Calu3 (cell line): ENCODE measurements at regions not wholly inside any gene's neighbourhood (a gene's known extent, or its start where the extent isn't known, plus 50 kb on each side); places are given as distances from the start of the nearest gene placed in this dataset.

Experiments
- BruUV-seq: library from RNA; stranded (reverse); fragments of 400-500 nt; replicated peaks from 2 replicates; lab custom pipeline; 2021; lab: Mats Ljungman, UMichigan
- CTCF ChIA-PET: fragments of 300-600 bp; sonication (Branson Sonifier 250); formaldehyde crosslinking; loops from one replicate; lab custom pipeline; 2022; ENCODE audit warnings: antibody characterized with exemption; lab: Charles Lee
- DNase-seq: peaks from one replicate; pipeline ENCODE4 v3.0.0; 2022
- H3K27ac Mint-ChIP-seq: one replicate; pipeline ENCODE4 v1.8.0; 2022; ENCODE audit warnings: mixed read lengths; ENCODE audit not compliant: unreplicated experiment
- H3K27me3 Mint-ChIP-seq: one replicate; pipeline ENCODE4 v1.8.0; 2022; ENCODE audit warnings: mixed read lengths; ENCODE audit not compliant: unreplicated experiment
- H3K36me3 Mint-ChIP-seq: one replicate; pipeline ENCODE4 v1.8.0; 2022; ENCODE audit warnings: mild to moderate bottlenecking, moderate library complexity, mixed read lengths; ENCODE audit not compliant: insufficient read depth, unreplicated experiment
- H3K4me1 Mint-ChIP-seq: one replicate; pipeline ENCODE4 v1.8.0; 2022; ENCODE audit warnings: mild to moderate bottlenecking, low read depth, mixed read lengths; ENCODE audit not compliant: unreplicated experiment
- H3K4me3 Mint-ChIP-seq: one replicate; pipeline ENCODE4 v1.8.0; 2022; ENCODE audit warnings: mild to moderate bottlenecking, low read depth, moderate library complexity, mixed read lengths; ENCODE audit not compliant: unreplicated experiment
- H3K9me3 Mint-ChIP-seq: one replicate; pipeline ENCODE4 v1.8.0; 2022; ENCODE audit warnings: low read depth, mixed read lengths; ENCODE audit not compliant: unreplicated experiment
- CTCF ChIP-seq: fragments of 200-600 bp; IDR thresholded peaks from one replicate; pipeline ENCODE4 v1.8.0; 2022; ENCODE audit warnings: antibody characterized with exemption; ENCODE audit not compliant: unreplicated experiment
- intact Hi-C: fragments of 100-400 bp; cut with micrococcal nuclease; formaldehyde crosslinking; loops from one replicate; pipeline ENCODE4 v1.10.0; 2022; ENCODE audit not compliant: unreplicated experiment

DNA sequence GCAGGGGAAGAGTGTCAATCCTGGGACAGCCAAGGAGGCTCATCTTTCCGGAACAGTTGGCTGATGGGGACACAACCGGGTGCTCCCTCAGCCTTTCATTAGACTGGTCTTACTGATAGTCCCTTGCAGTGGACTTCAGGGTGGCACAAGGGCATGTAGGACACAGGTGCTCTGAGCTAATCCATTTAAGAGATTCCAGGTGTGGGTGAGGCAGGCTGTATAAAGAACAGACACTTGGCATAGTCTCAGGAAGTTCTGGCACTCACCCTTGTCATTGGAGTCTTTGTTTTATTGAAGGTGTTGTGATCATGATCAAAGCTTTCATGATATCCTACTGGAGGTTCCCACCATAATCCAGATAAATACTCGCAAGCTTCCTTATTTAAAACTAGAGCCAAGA lies 341.6 kb downstream of the EMP1 start:
- intact Hi-C loops = loop anchor here (10.0 kb wide), 1 partner anchor 127 kb away; no protein-coding TSS in a partner anchor
- H3K36me3 Mint-ChIP-seq = no peaks in the 10 kb centered on the region
- no TSS peak for BruUV-seq
- CTCF ChIA-PET = no interaction called here
- H3K4me3 Mint-ChIP-seq = no peak overlapping the region
- H3K4me1 Mint-ChIP-seq = peaks cover 8% of the 10 kb centered on the region
- no peak overlapping the region for H3K27ac Mint-ChIP-seq
- DNase-seq = no peak
- no peaks in the 10 kb centered on the region for H3K27me3 Mint-ChIP-seq
- H3K9me3 Mint-ChIP-seq = no peaks in the 10 kb centered on the region
- no peak for TF ChIP-seq CTCF

GRCh38 chr12:13537623-13538022 lies 341.1 kb downstream of the EMP1 start:
- no peaks in the 10 kb centered on the region for H3K9me3 Mint-ChIP-seq
- H3K36me3 Mint-ChIP-seq = no peaks in the 10 kb centered on the region
- no peak overlapping the region for H3K4me3 Mint-ChIP-seq
- DNase-seq = no peak
- no TSS peak for BruUV-seq
- CTCF ChIA-PET = interaction anchor here (0.7 kb wide), 1 partner anchor 214 kb away, joined by 3 read pairs; no protein-coding TSS in a partner anchor
- intact Hi-C loops = loop anchor here (10.0 kb wide), 1 partner anchor 127 kb away; no protein-coding TSS in a partner anchor
- no peaks in the 10 kb centered on the region for H3K27me3 Mint-ChIP-seq
- no peak overlapping the region for H3K27ac Mint-ChIP-seq
- H3K4me1 Mint-ChIP-seq = peaks cover 8% of the 10 kb centered on the region
- no peak for TF ChIP-seq CTCF

DNA sequence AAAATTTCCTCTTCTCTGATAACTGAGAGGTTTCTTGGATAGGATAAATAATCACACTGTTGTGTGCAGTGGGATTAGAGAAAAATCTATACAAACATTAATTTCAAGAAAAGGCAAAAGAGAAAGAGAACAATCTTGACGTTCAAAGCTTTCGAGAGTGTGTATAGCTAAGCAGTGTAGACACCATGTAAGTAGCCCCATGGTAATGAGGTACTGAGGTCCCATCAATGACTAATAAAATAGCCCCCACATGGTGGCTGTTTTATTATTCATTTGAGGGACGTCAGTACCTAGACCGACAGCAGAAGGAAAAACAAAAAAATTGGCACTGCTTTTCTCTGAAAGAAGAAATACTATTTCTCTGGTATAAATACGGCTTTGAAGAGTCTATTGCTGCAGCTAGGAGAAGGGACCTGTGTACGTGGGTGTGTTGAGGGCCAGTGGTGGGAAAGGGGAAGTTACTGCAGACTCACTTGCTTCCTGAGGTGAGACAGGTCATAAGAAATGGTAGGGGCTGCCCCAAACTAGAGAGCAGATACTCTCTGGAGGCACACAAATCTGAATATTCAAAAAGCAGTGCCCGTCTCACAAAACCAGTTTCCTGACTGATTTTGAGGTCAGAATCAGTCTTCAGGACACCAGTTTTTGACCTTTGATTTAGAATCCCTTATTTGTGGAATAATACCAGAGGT lies 339.8 kb downstream of the EMP1 start:
- H3K36me3 Mint-ChIP-seq = no peaks in the 10 kb centered on the region
- H3K9me3 Mint-ChIP-seq = no peaks in the 10 kb centered on the region
- no TSS peak for BruUV-seq
- intact Hi-C loops = loop anchor here (10.0 kb wide), 1 partner anchor 128 kb away; no protein-coding TSS in a partner anchor
- no peaks in the 10 kb centered on the region for H3K27me3 Mint-ChIP-seq
- H3K4me3 Mint-ChIP-seq = no peak overlapping the region
- CTCF ChIA-PET = interaction anchor here (2.5 kb wide), 1 partner anchor 174 kb away, joined by 23 read pairs; no protein-coding TSS in a partner anchor
- H3K27ac Mint-ChIP-seq = no peak overlapping the region
- no peak for TF ChIP-seq CTCF
- DNase-seq = no peak
- H3K4me1 Mint-ChIP-seq = peaks cover 8% of the 10 kb centered on the region

GRCh38 chr12:13534645-13535398 lies 338.3 kb downstream of the EMP1 start:
- peak; percentile 88 for TF ChIP-seq CTCF
- Mint-ChIP-seq H3K27me3 (no peaks in the 10 kb centered on the region), H3K36me3 (no peaks in the 10 kb centered on the region), H3K27ac (no peak overlapping the region), H3K4me1 (peaks cover 8% of the 10 kb centered on the region), H3K9me3 (no peaks in the 10 kb centered on the region), H3K4me3 (no peak overlapping the region)
- intact Hi-C loops = loop anchor here (2.0 to 10.0 kb wide), 3 partner anchors 130 to 256 kb away; no protein-coding TSS in a partner anchor
- BruUV-seq = no TSS peak
- DNase-seq = peak; percentile 83
- CTCF ChIA-PET = interaction anchor here (0.6 to 2.5 kb wide), 8 partner anchors 34 to 585 kb away, joined by 3 to 23 read pairs (median 5); no protein-coding TSS in a partner anchor
